GM19099 (cell line): ENCODE measurements at regions not wholly inside any gene's neighbourhood (a gene's known extent, or its start where the extent isn't known, plus 50 kb on each side); places are given as distances from the start of the nearest gene placed in this dataset.

ENCODE experiments used
- POLR2A ChIP-seq: IDR thresholded peaks from 3 replicates; pipeline ENCODE4 v1.6.1; 2011; ENCODE audit warnings: low read depth; ENCODE audit not compliant: insufficient read length; ENCODE audit errors: extremely low read depth

GRCh38 chr7:46047581-46047980 lies 126.5 kb upstream of the IGFBP3 start:
- TF ChIP-seq POLR2A: no peak

GRCh38 chr7:46035166-46035565 lies 114.1 kb upstream of the IGFBP3 start:
- no peak for TF ChIP-seq POLR2A

- no peak for TF ChIP-seq POLR2A
Measured at GRCh38 chr7:46034056-46034768, 113.1 kb upstream of the IGFBP3 start.

GRCh38 chr7:46033592-46033991 lies 112.5 kb upstream of the IGFBP3 start:
- no peak for TF ChIP-seq POLR2A

GRCh38 chr7:46032942-46033341 lies 111.9 kb upstream of the IGFBP3 start:
- no peak for TF ChIP-seq POLR2A

GRCh38 chr7:46032353-46032752 lies 111.3 kb upstream of the IGFBP3 start:
- TF ChIP-seq POLR2A: no peak

- TF ChIP-seq POLR2A: no peak
Measured at GRCh38 chr7:46029111-46029704, 108.1 kb upstream of the IGFBP3 start.

- no peak for TF ChIP-seq POLR2A
Measured at GRCh38 chr7:46028246-46028645, 107.2 kb upstream of the IGFBP3 start.

GRCh38 chr7:46026741-46027140 lies 105.7 kb upstream of the IGFBP3 start:
- no peak for TF ChIP-seq POLR2A

GRCh38 chr7:46024263-46024916 lies 103.3 kb upstream of the IGFBP3 start:
- TF ChIP-seq POLR2A: no peak

- TF ChIP-seq POLR2A: no peak
Measured at GRCh38 chr7:46022397-46022796, 101.3 kb upstream of the IGFBP3 start.

- no peak for TF ChIP-seq POLR2A
Measured at GRCh38 chr7:46015107-46015868, 94.2 kb upstream of the IGFBP3 start.

- no peak for TF ChIP-seq POLR2A
Measured at GRCh38 chr7:46011501-46011900, 90.4 kb upstream of the IGFBP3 start.

- no peak for TF ChIP-seq POLR2A
Measured at GRCh38 chr7:46011059-46011458, 90.0 kb upstream of the IGFBP3 start.

- TF ChIP-seq POLR2A: no peak
Measured at GRCh38 chr7:46009211-46009610, 88.1 kb upstream of the IGFBP3 start.
